ENCODE measurements at regions not wholly inside any gene's neighbourhood (a gene's known extent, or its start where the extent isn't known, plus 50 kb on each side); places are given as distances from the start of the nearest gene placed in this dataset.

DNA sequence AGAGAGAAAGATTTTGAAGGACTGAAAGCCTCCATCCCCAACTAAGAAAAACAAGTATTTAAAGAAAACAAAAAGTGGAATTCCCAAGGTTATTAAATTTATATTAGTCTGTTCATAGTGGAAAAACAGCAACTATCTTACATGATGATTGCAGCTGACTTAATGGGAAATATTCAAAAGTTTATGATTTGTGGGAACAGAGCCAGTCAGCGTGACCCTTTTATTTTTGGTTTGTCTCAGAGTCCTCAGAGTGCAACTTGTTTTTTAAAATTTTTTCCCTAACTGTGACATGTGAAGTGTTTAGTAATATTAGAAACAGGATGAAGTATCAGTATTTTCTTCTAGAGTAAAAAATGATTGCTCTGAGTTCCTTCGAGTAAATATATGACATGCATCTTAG, 441.9 kb upstream of the MCTP2 start:
- ChIA-PET POLR2A (ENCODE audit: partially characterized antibody) (no interaction called here), CTCF (ENCODE audit: partially characterized antibody) (no interaction called here)
- no peaks in the 10 kb centered on the region for H3K79me2 ChIP-seq (ENCODE audit: control insufficient read depth in 1 of 2, insufficient read depth in 2 of 2, low read length in 2 of 2)
- H4K91ac ChIP-seq (replicated peaks; ENCODE audit: insufficient read length, low read length): no peak overlapping the region
- H4K5ac ChIP-seq (ENCODE audit: insufficient read length, low read depth, low read length): no peak overlapping the region
- no peak overlapping the region for H3K18ac ChIP-seq (ENCODE audit: extremely low read depth, low read length)
- no peaks in the 10 kb centered on the region for H3K4me1 ChIP-seq (replicated peaks in 1 of 4; ENCODE audit: control insufficient read depth in 3 of 4, insufficient read depth in 4 of 4, low read length in 3 of 4)
- no peak overlapping the region for H2AK5ac ChIP-seq (ENCODE audit: low read depth, low read length)
- no peak overlapping the region for H3K14ac ChIP-seq (ENCODE audit: insufficient read length)
- H3K4me2 ChIP-seq (ENCODE audit: insufficient read depth in 1 of 2, low read depth in 2 of 2, low read length in 2 of 2): no peak overlapping the region
- TF ChIP-seq CHD1 (IDR thresholded peaks at IDR 0.05; ENCODE audit: low read depth, low read length): no peak
- no peak for TF ChIP-seq ZNF274 (IDR thresholded peaks at IDR 0.05; ENCODE audit: borderline replicate concordance, extremely low read depth, low read length)
- H4K20me1 ChIP-seq (replicated peaks in 1 of 2; ENCODE audit: control insufficient read depth in 1 of 2, insufficient read depth in 2 of 2, low read length in 2 of 2): no peaks in the 10 kb centered on the region
- H2AFZ ChIP-seq (ENCODE audit: low read length): no peak overlapping the region
- 93% methylated on average over 2 of the region's 2 CpGs; no CpG with 5 or more reads in 1 of the 2 experiments for WGBS, 2 experiments (ENCODE audit: extremely low coverage in 1 of 2, insufficient coverage in 1 of 2, insufficient read length in 1 of 2, insufficient replicate concordance in 2 of 2, low coverage in 1 of 2, low lambda C conversion rate in 2 of 2, missing lambda C conversion rate in 1 of 2)
- H3K9me3 ChIP-seq (ENCODE audit: insufficient read depth in 2 of 2, low read depth in 1 of 2, low read length in 1 of 2): peaks cover 11 to 17% of the 10 kb centered on the region in 2 experiments; a peak in 2 of 4 replicates
- H2BK120ac ChIP-seq (replicated peaks; ENCODE audit: low read depth, low read length): no peak overlapping the region
- H2BK15ac ChIP-seq (ENCODE audit: low read length): no peak overlapping the region
- FAIRE-seq (no peak), DNase-seq (ENCODE audit: low read depth in 1 of 2, low spot score in 2 of 2) (no peak)
- H3K56ac ChIP-seq (replicated peaks; ENCODE audit: insufficient read length, low read depth, low read length): no peak overlapping the region
- no peak overlapping the region for H2BK20ac ChIP-seq (ENCODE audit: low read length)
- H4K8ac ChIP-seq (ENCODE audit: extremely low read depth, insufficient read depth, low read length): no peak overlapping the region
- no peak overlapping the region for H3K9ac ChIP-seq (replicated peaks in 1 of 4; ENCODE audit: extremely low read depth in 1 of 4, low read depth in 3 of 4, low read length in 3 of 4)
- no peaks in the 10 kb centered on the region; a peak in 1 of 8 replicates for H3K36me3 ChIP-seq (ENCODE audit: control insufficient read depth in 2 of 4, insufficient read depth in 4 of 4, low read length in 3 of 4)
- H2BK5ac ChIP-seq (ENCODE audit: low read depth, low read length): no peak overlapping the region
- H3K27ac ChIP-seq (ENCODE audit: low read depth, low read length): no peak overlapping the region
- H3K27me3 ChIP-seq (replicated peaks in 1 of 4; ENCODE audit: control insufficient read depth in 3 of 4, extremely low read depth in 1 of 4, insufficient read depth in 3 of 4, low read length in 3 of 4): no peaks in the 10 kb centered on the region
- H3K79me1 ChIP-seq (ENCODE audit: low read depth, low read length): no peaks in the 10 kb centered on the region
- H3K4me3 ChIP-seq (ENCODE audit: extremely low read depth in 1 of 4, insufficient read depth in 2 of 4, low read depth in 3 of 4, low read length in 4 of 4): no peak overlapping the region
- H3K23ac ChIP-seq (ENCODE audit: insufficient read length): no peak overlapping the region
- H2BK12ac ChIP-seq (ENCODE audit: low read depth, low read length): no peak overlapping the region
- H3K23me2 ChIP-seq (ENCODE audit: low read depth, low read length): no peaks in the 10 kb centered on the region
- H3K4ac ChIP-seq (replicated peaks; ENCODE audit: insufficient read length, low read depth, low read length): no peak overlapping the region

Measured in H1 (cell line).